ENCODE measurements at regions not wholly inside any gene's neighbourhood (a gene's known extent, or its start where the extent isn't known, plus 50 kb on each side); places are given as distances from the start of the nearest gene placed in this dataset.

DNA sequence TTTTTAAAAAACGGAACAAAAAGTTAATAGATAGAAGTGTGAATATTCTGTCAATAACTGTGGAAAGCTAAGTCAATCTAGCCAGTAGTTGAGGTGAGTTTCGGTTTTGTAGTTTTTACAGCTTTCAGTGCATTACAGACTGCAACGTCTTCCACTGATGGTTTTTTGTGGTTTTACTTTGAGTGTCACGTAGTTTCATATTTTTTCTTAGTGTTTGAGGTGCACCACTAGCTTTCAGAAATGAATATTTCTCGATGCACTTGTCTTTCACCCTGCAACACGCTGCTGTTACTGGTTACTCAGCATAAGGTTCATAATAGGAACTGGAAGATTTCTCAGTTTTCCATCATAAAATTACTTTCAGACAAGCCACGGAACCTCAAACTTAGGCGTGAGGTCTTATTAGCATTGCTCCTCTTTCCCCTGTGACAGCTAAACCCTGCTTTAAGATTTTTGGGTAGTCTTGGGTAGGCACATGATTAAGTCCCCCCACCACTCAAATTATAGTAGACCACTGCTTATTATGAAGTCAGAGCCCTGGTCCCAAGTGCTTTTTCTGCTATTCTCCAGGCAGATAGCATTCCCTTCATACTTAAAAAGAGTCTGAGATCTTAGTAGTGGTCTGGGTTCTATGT is 1412.7 kb downstream of the KCNT2 start:
- ChIA-PET POLR2A (no interaction called here), CTCF (ENCODE audit: low intra/inter-chr PET ratio) (no interaction called here)
- in situ Hi-C loops (cut with MboI) (no loop called here), intact Hi-C loops (cut with micrococcal nuclease) (no loop called here)
- TF ChIP-seq ZNF583 (CRISPR knock-in tag; IDR thresholded peaks at IDR 0.05): no peak
- no peak for TF ChIP-seq RBM34 (IDR thresholded peaks at IDR 0.05; ENCODE audit: borderline replicate concordance, insufficient read depth, low read length)
- no peak for TF ChIP-seq ZNF518B (CRISPR knock-in tag; IDR thresholded peaks at IDR 0.05)
- no peak for TF ChIP-seq ARID4B (CRISPR knock-in tag; IDR thresholded peaks at IDR 0.05)
- no peak for TF ChIP-seq ZBTB8A (IDR thresholded peaks at IDR 0.05; ENCODE audit: partially characterized antibody)
- no peak for TF ChIP-seq SMAD2 (IDR thresholded peaks at IDR 0.05; ENCODE audit: low read depth, low read length)
- TF ChIP-seq NR2C2 (CRISPR knock-in tag; IDR thresholded peaks at IDR 0.05): no peak
- TF ChIP-seq NR2C2 (tag; IDR thresholded peaks at IDR 0.05): no peak
- TF ChIP-seq ARHGAP35 (IDR thresholded peaks at IDR 0.05; ENCODE audit: partially characterized antibody): no peak
- no peak for TF ChIP-seq DLX4 (CRISPR knock-in tag; IDR thresholded peaks at IDR 0.05)
- TF ChIP-seq FOXK1 (CRISPR knock-in tag; IDR thresholded peaks at IDR 0.05; ENCODE audit: borderline replicate concordance): no peak
- TF ChIP-seq, protein P1, sequence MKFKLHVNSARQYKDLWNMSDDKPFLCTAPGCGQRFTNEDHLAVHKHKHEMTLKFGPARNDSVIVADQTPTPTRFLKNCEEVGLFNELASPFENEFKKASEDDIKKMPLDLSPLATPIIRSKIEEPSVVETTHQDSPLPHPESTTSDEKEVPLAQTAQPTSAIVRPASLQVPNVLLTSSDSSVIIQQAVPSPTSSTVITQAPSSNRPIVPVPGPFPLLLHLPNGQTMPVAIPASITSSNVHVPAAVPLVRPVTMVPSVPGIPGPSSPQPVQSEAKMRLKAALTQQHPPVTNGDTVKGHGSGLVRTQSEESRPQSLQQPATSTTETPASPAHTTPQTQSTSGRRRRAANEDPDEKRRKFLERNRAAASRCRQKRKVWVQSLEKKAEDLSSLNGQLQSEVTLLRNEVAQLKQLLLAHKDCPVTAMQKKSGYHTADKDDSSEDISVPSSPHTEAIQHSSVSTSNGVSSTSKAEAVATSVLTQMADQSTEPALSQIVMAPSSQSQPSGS (CRISPR knock-in tag; IDR thresholded peaks at IDR 0.05): no peak
- no peak for TF ChIP-seq CC2D1A (IDR thresholded peaks at IDR 0.05)
- TF ChIP-seq SMARCA5 (IDR thresholded peaks at IDR 0.05): no peak
- TF ChIP-seq ZNF133 (CRISPR knock-in tag; IDR thresholded peaks at IDR 0.05): no peak
- no peaks in the 10 kb centered on the region for H3K27me3 ChIP-seq (ENCODE audit: control insufficient read depth in 2 of 2, insufficient read depth in 2 of 2, low read length in 2 of 2)
- ATAC-seq: no peak
- no peak overlapping the region for H3K9ac ChIP-seq (ENCODE audit: insufficient read depth in 1 of 2, low read depth in 2 of 2, low read length in 2 of 2)
- H3K79me2 ChIP-seq (ENCODE audit: control insufficient read depth, insufficient read depth, low read length): no peaks in the 10 kb centered on the region
- under 1% methylated on average over 8 of the region's 8 CpGs for WGBS (ENCODE audit: insufficient coverage, low coverage, missing lambda C conversion rate)
- no TSS peak for BruUV-seq (replicated peaks)
- no peak overlapping the region for H2AFZ ChIP-seq (ENCODE audit: low read depth, low read length)
- no peaks in the 10 kb centered on the region for H4K20me1 ChIP-seq (replicated peaks; ENCODE audit: control insufficient read depth, insufficient read depth, low read length)
- FAIRE-seq: no peak
- H3K4me3 ChIP-seq: no peak overlapping the region
- no peaks in the 10 kb centered on the region for H3K9me1 ChIP-seq (ENCODE audit: control insufficient read depth, insufficient read depth, low read length)
- no peak overlapping the region for H3K27ac ChIP-seq (ENCODE audit: extremely low read depth, low read depth, low read length)
- no peaks in the 10 kb centered on the region for H3K36me3 ChIP-seq (ENCODE audit: control insufficient read depth, insufficient read depth, low read length)
- H3K4me2 ChIP-seq (ENCODE audit: insufficient read depth, low read length): no peak overlapping the region
- H3K9me3 ChIP-seq (replicated peaks; ENCODE audit: control insufficient read depth, insufficient read depth, low read depth, low read length): peaks cover 3% of the 10 kb centered on the region
- H3K4me1 ChIP-seq (replicated peaks in 1 of 2; ENCODE audit: control insufficient read depth in 2 of 2, insufficient read depth in 2 of 2, low read length in 2 of 2): no peaks in the 10 kb centered on the region
- no peak for DNase-seq (ENCODE audit: extremely low read depth in 1 of 4, low spot score in 3 of 4)

Measured in K562 (cell line).